DND-41 (cell line): ENCODE measurements at regions not wholly inside any gene's neighbourhood (a gene's known extent, or its start where the extent isn't known, plus 50 kb on each side); places are given as distances from the start of the nearest gene placed in this dataset.

Source experiments
- ATAC-seq: fragments of 200-7000 bp; cut with Tn5 transposase; 3 replicates; pipeline ENCODE4 v1.9.1; 2021; ENCODE audit warnings: low read depth; ENCODE audit not compliant: insufficient read depth
- DNase-seq: peaks from one replicate; pipeline ENCODE4 v3.0.0-alpha.2; 2020
- H2AFZ ChIP-seq: 2 replicates; pipeline ENCODE4 v1.6.0; 2012; ENCODE audit warnings: low read depth, low read length
- H3K27ac ChIP-seq: 2 replicates; pipeline ENCODE4 v1.5.1; 2012; ENCODE audit warnings: low read length, inconsistent platforms
- H3K27me3 ChIP-seq: fragments of 200-600 bp; sonication (generic); 2 replicates; pipeline ENCODE4 v1.6.0; 2012; ENCODE audit warnings: low read length, mild to moderate bottlenecking, inconsistent platforms; ENCODE audit not compliant: insufficient read depth, poor library complexity
- H3K36me3 ChIP-seq: 2 replicates; pipeline ENCODE4 v1.5.1; 2012; ENCODE audit warnings: low read length, inconsistent platforms; ENCODE audit not compliant: insufficient read depth
- H3K4me1 ChIP-seq: 2 replicates; pipeline ENCODE4 v1.5.1; 2012; ENCODE audit warnings: mild to moderate bottlenecking, low read length; ENCODE audit not compliant: insufficient read depth
- H3K4me2 ChIP-seq: 2 replicates; pipeline ENCODE4 v1.6.0; 2012; ENCODE audit warnings: mild to moderate bottlenecking, moderate library complexity, low read length, inconsistent platforms; ENCODE audit not compliant: insufficient read depth
- H3K4me3 ChIP-seq, 2 experiments: fragments of 200-600 bp in 1 of 2; shearing (Covaris generic) in 1 of 2; 2 replicates each; pipeline ENCODE4 v1.5.1; 2012 to 2016; ENCODE audit warnings: inconsistent platforms in 2 of 2, low read length in 2 of 2, mild to moderate bottlenecking in 2 of 2, low read depth in 1 of 2, moderate library complexity in 1 of 2
- H3K79me2 ChIP-seq: 2 replicates; pipeline ENCODE4 v1.6.0; 2012; ENCODE audit warnings: low read length, inconsistent platforms; ENCODE audit not compliant: insufficient read depth
- H3K9ac ChIP-seq: 2 replicates; pipeline ENCODE4 v1.6.0; 2012; ENCODE audit warnings: low read depth, mild to moderate bottlenecking, inconsistent platforms, low read length, moderate library complexity
- H3K9me3 ChIP-seq: 2 replicates; pipeline ENCODE4 v1.5.1; 2012; ENCODE audit warnings: low read length, moderate library complexity, mild to moderate bottlenecking, inconsistent platforms; ENCODE audit not compliant: insufficient read depth, severe bottlenecking
- H4K20me1 ChIP-seq: 2 replicates; pipeline ENCODE4 v1.6.0; 2012; ENCODE audit warnings: low read length; ENCODE audit not compliant: insufficient read depth
- EZH2 ChIP-seq: IDR thresholded peaks from 3 replicates; pipeline ENCODE4 v1.6.1; 2012; ENCODE audit warnings: borderline replicate concordance, low read depth, mild to moderate bottlenecking, moderate library complexity, low read length, inconsistent platforms; ENCODE audit not compliant: severe bottlenecking
- TF ChIP-seq, protein P1 (sequence below): IDR thresholded peaks from 2 replicates; pipeline ENCODE4 v1.5.1; 2012; ENCODE audit warnings: borderline replicate concordance, low read length, moderate library complexity, mild to moderate bottlenecking; ENCODE audit not compliant: poor library complexity, severe bottlenecking; ENCODE audit errors: extremely low read depth

- no peak overlapping the region for H3K27ac ChIP-seq
- no peaks in the 10 kb centered on the region for H3K4me1 ChIP-seq
- H3K4me2 ChIP-seq = no peak overlapping the region
- DNase-seq (peak; percentile 66), ATAC-seq (peak; percentile 59; the same call in 2 of the 3 replicates)
- H4K20me1 ChIP-seq = no peaks in the 10 kb centered on the region
- H3K4me3 ChIP-seq = no peak overlapping the region
- no peaks in the 10 kb centered on the region for H3K36me3 ChIP-seq
- no peaks in the 10 kb centered on the region for H3K9me3 ChIP-seq
- no peak overlapping the region for H3K9ac ChIP-seq
- no peak for TF ChIP-seq EZH2
- TF ChIP-seq, protein P1, sequence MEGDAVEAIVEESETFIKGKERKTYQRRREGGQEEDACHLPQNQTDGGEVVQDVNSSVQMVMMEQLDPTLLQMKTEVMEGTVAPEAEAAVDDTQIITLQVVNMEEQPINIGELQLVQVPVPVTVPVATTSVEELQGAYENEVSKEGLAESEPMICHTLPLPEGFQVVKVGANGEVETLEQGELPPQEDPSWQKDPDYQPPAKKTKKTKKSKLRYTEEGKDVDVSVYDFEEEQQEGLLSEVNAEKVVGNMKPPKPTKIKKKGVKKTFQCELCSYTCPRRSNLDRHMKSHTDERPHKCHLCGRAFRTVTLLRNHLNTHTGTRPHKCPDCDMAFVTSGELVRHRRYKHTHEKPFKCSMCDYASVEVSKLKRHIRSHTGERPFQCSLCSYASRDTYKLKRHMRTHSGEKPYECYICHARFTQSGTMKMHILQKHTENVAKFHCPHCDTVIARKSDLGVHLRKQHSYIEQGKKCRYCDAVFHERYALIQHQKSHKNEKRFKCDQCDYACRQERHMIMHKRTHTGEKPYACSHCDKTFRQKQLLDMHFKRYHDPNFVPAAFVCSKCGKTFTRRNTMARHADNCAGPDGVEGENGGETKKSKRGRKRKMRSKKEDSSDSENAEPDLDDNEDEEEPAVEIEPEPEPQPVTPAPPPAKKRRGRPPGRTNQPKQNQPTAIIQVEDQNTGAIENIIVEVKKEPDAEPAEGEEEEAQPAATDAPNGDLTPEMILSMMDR = peak; percentile 71
- no peak overlapping the region for H2AFZ ChIP-seq
- no peaks in the 10 kb centered on the region for H3K79me2 ChIP-seq
- H3K27me3 ChIP-seq = no peaks in the 10 kb centered on the region
Measured at GRCh38 chr10:118850418-118851061, 95.8 kb upstream of the CACUL1 start.

GRCh38 chr10:118851062-118852035 lies 96.6 kb upstream of the CACUL1 start:
- Histone ChIP-seq H3K27ac (no peak overlapping the region), H3K4me1 (no peaks in the 10 kb centered on the region), H3K79me2 (no peaks in the 10 kb centered on the region), H3K9ac (no peak overlapping the region), H4K20me1 (no peaks in the 10 kb centered on the region), H3K4me3 (no peak overlapping the region), H2AFZ (no peak overlapping the region), H3K9me3 (no peaks in the 10 kb centered on the region), H3K36me3 (no peaks in the 10 kb centered on the region), H3K27me3 (no peaks in the 10 kb centered on the region), H3K4me2 (no peak overlapping the region)
- TF ChIP-seq, protein P1 = no peak
- TF ChIP-seq EZH2 = no peak
- DNase-seq (no peak), ATAC-seq (no peak)

DNA sequence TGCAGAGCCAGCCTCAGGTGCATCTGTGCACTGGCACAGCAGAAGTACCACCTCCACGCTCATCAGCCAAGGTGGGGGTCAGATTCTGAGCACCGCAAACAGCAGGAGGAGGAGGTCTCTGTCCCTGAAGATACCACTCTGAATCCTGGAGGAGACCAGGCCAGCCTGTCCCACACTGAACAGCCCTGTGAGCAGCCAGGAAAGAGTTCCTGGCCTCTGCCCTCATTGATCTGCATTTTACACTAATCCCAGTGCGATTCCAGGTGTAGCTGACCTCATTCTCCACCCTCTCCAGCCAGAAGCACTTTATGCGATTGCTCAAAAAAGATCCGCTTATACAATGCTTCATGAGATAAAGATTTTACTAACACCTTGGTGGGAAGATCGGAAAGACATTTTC lies 99.1 kb upstream of the CACUL1 start:
- H3K27ac ChIP-seq = no peak overlapping the region
- no peak for TF ChIP-seq EZH2
- TF ChIP-seq, protein P1 = no peak
- DNase-seq (no peak), ATAC-seq (no peak)
- H3K9me3 ChIP-seq = no peaks in the 10 kb centered on the region
- H4K20me1 ChIP-seq = no peaks in the 10 kb centered on the region
- H3K36me3 ChIP-seq = no peaks in the 10 kb centered on the region
- H3K4me3 ChIP-seq = no peak overlapping the region
- H3K27me3 ChIP-seq = no peaks in the 10 kb centered on the region
- H3K4me2 ChIP-seq = no peak overlapping the region
- no peak overlapping the region for H2AFZ ChIP-seq
- no peaks in the 10 kb centered on the region for H3K4me1 ChIP-seq
- no peaks in the 10 kb centered on the region for H3K79me2 ChIP-seq
- H3K9ac ChIP-seq = no peak overlapping the region
